NCI-H82 (cell line): ENCODE measurements at regions not wholly inside any gene's neighbourhood (a gene's known extent, or its start where the extent isn't known, plus 50 kb on each side); places are given as distances from the start of the nearest gene placed in this dataset.
A peak's percentile ranks its signal among the peaks of the same experiment; 100 is the strongest.

Source experiments
- DNase-seq: peaks from one replicate; lab custom pipeline; 2025; lab: John Stamatoyannopoulos, UW

- DNase-seq: no peak
Observed at GRCh38 chr6:24987446-24988115, 51.8 kb upstream of the RIPOR2 start.

- DNase-seq: no peak
Observed at GRCh38 chr6:24988562-24988961, 52.8 kb upstream of the RIPOR2 start.

GRCh38 chr6:24990236-24990845 is 54.6 kb upstream of the RIPOR2 start:
- no peak for DNase-seq

- DNase-seq: no peak
Observed at GRCh38 chr6:24990944-24991809, 55.4 kb upstream of the RIPOR2 start.

- peak; percentile 86 for DNase-seq
Observed at GRCh38 chr6:24991810-24992467, 56.2 kb upstream of the RIPOR2 start.

- DNase-seq: no peak
Observed at GRCh38 chr6:24994812-24995211, 59.1 kb upstream of the RIPOR2 start.

- DNase-seq: no peak
Observed at GRCh38 chr6:24995270-24995669, 59.5 kb upstream of the RIPOR2 start.

GRCh38 chr6:24996269-24996836 is 60.6 kb upstream of the RIPOR2 start:
- no peak for DNase-seq

GRCh38 chr6:24997231-24997630 is 61.5 kb upstream of the RIPOR2 start:
- DNase-seq: no peak

- no peak for DNase-seq
Observed at GRCh38 chr6:24997905-24998304, 62.1 kb upstream of the RIPOR2 start.

- DNase-seq: no peak
Observed at GRCh38 chr6:25002326-25003091, 66.7 kb upstream of the RIPOR2 start.

- DNase-seq: no peak
Observed at GRCh38 chr6:25004357-25004756, 68.6 kb upstream of the RIPOR2 start.

- no peak for DNase-seq
Observed at GRCh38 chr6:25005010-25005409, 69.2 kb upstream of the RIPOR2 start.

- no peak for DNase-seq
Observed at GRCh38 chr6:25006075-25006474, 70.3 kb upstream of the RIPOR2 start.

- no peak for DNase-seq
Observed at GRCh38 chr6:25006565-25007001, 70.8 kb upstream of the RIPOR2 start.

- no peak for DNase-seq
Observed at GRCh38 chr6:25007269-25007699, 71.5 kb upstream of the RIPOR2 start.

GRCh38 chr6:25008707-25009392 is 73.1 kb upstream of the RIPOR2 start:
- no peak for DNase-seq

- no peak for DNase-seq
Observed at GRCh38 chr6:25009393-25009710, 73.6 kb upstream of the RIPOR2 start.

GRCh38 chr6:25010176-25010575 is 74.4 kb upstream of the RIPOR2 start:
- peak; percentile 25 for DNase-seq

- DNase-seq: no peak
Observed at GRCh38 chr6:25010902-25011625, 75.3 kb upstream of the RIPOR2 start.
